HG03025 (cell line): ENCODE measurements at regions not wholly inside any gene's neighbourhood (a gene's known extent, or its start where the extent isn't known, plus 50 kb on each side); places are given as distances from the start of the nearest gene placed in this dataset.
"Not testable (repeated sequence)": the region's sequence is repeated elsewhere in the genome, so short reads cannot be mapped to it uniquely, and the experiment has no call there.

Experiments used
- ATAC-seq: cut with Tn5 transposase; IDR thresholded peaks from one replicate; pipeline ENCODE4 v1.9.1; 2021; ENCODE audit warnings: mild to moderate bottlenecking, moderate library complexity; ENCODE audit not compliant: unreplicated experiment, low FRiP score

- no peak for ATAC-seq
These were observed 269.4 kb downstream of the AMY1C start for GRCh38 chr1:104018922-104019674.

GRCh38 chr1:104019675-104020049 lies 270.0 kb downstream of the AMY1C start:
- ATAC-seq = no peak

GRCh38 chr1:104028416-104029035 lies 278.8 kb downstream of the AMY1C start:
- peak; percentile 83 for ATAC-seq

GRCh38 chr1:104029456-104029970 lies 279.8 kb downstream of the AMY1C start:
- no peak for ATAC-seq

GRCh38 chr1:104056786-104057185 lies 307.1 kb downstream of the AMY1C start:
- ATAC-seq = no peak

GRCh38 chr1:104057219-104057898 lies 307.7 kb downstream of the AMY1C start:
- not testable (repeated sequence) for ATAC-seq

- ATAC-seq = not testable (repeated sequence)
These were observed 311.9 kb downstream of the AMY1C start for GRCh38 chr1:104061637-104062036.

GRCh38 chr1:104064399-104064798 lies 314.7 kb downstream of the AMY1C start:
- no peak for ATAC-seq

GRCh38 chr1:104072915-104073371 lies 323.2 kb downstream of the AMY1C start:
- ATAC-seq = no peak

- no peak for ATAC-seq
These were observed 323.8 kb downstream of the AMY1C start for GRCh38 chr1:104073463-104073902.

- ATAC-seq = no peak
These were observed 332.5 kb downstream of the AMY1C start for GRCh38 chr1:104082221-104082620.

GRCh38 chr1:104084380-104084779 lies 334.7 kb downstream of the AMY1C start:
- ATAC-seq = no peak

- no peak for ATAC-seq
These were observed 343.0 kb downstream of the AMY1C start for GRCh38 chr1:104092698-104093097.

- ATAC-seq = no peak
These were observed 349.1 kb downstream of the AMY1C start for GRCh38 chr1:104098837-104099236.

GRCh38 chr1:104100115-104100514 lies 350.4 kb downstream of the AMY1C start:
- ATAC-seq = no peak

GRCh38 chr1:104105465-104105864 lies 355.8 kb downstream of the AMY1C start:
- ATAC-seq = no peak

- ATAC-seq = no peak
These were observed 370.8 kb downstream of the AMY1C start for GRCh38 chr1:104120525-104120924.

- ATAC-seq = no peak
These were observed 371.6 kb downstream of the AMY1C start for GRCh38 chr1:104121271-104121670.

GRCh38 chr1:104125266-104125665 lies 375.6 kb downstream of the AMY1C start:
- ATAC-seq = no peak

GRCh38 chr1:104125970-104126369 lies 376.3 kb downstream of the AMY1C start:
- ATAC-seq = no peak

- ATAC-seq = peak; percentile 61
These were observed 382.8 kb downstream of the AMY1C start for GRCh38 chr1:104132382-104132973.
